K562 (cell line): ENCODE measurements at regions not wholly inside any gene's neighbourhood (a gene's known extent, or its start where the extent isn't known, plus 50 kb on each side); places are given as distances from the start of the nearest gene placed in this dataset.

Source experiments
- ATAC-seq: fragments of 200-7000 bp; cut with Tn5 transposase; 3 replicates; pipeline ENCODE4 v1.9.1; 2020; ENCODE audit warnings: moderate library complexity
- BruUV-seq: library from RNA; stranded (reverse); fragments of 400-500 nt; replicated peaks from 2 replicates; lab custom pipeline; 2021; lab: Mats Ljungman, UMichigan
- CTCF ChIA-PET: fragments of 300-600 bp; formaldehyde crosslinking; extraction: SDS; loops from one replicate; lab custom pipeline; 2021; ENCODE audit warnings: low intra/inter-chr PET ratio; lab: Yijun Ruan, JAX
- POLR2A ChIA-PET: fragments of 300-600, 350-650 bp; sonication (Branson Sonifier 250); formaldehyde crosslinking; extraction: SDS; loops from one replicate; lab custom pipeline; 2021; ENCODE audit warnings: antibody characterized with exemption, inconsistent platforms; lab: Yijun Ruan, JAX
- DNase-seq, 4 experiments: peaks; one replicate each; pipeline versions ENCODE4 v3.0.0 to v3.0.0-alpha.2; 2011 to 2018; ENCODE audit warnings: low spot score in 3 of 4, mixed read lengths in 3 of 4; ENCODE audit errors: extremely low read depth in 1 of 4
- FAIRE-seq: peaks from 2 replicates; lab custom pipeline; 2011; peaks lifted over from hg19 to GRCh38; lab: Jason Lieb, UNC
- H2AFZ ChIP-seq: 2 replicates; pipeline ENCODE4 v1.6.0; 2011; ENCODE audit warnings: low read depth, low read length, control low read depth, inconsistent platforms
- H3K27ac ChIP-seq: fragments of 200-600 bp; 3 replicates; pipeline ENCODE4 v1.8.0; 2011; ENCODE audit warnings: low read depth, mild to moderate bottlenecking, control low read depth, inconsistent platforms, low read length, moderate library complexity, mixed read lengths; ENCODE audit errors: extremely low read depth
- H3K27me3 ChIP-seq, 2 experiments: fragments of 300-600 bp in 1 of 2; 2 replicates in 1 of 2; 3 replicates in 1 of 2; pipeline versions ENCODE4 v1.6.0 to v1.8.0; 2011; ENCODE audit warnings: inconsistent platforms in 2 of 2, low read length in 2 of 2, mild to moderate bottlenecking in 1 of 2, mixed read lengths in 1 of 2, moderate library complexity in 1 of 2; ENCODE audit not compliant: control insufficient read depth in 2 of 2, insufficient read depth in 2 of 2
- H3K36me3 ChIP-seq: fragments of 300-600 bp; 3 replicates; pipeline ENCODE4 v1.8.0; 2011; ENCODE audit warnings: mild to moderate bottlenecking, low read length, inconsistent platforms; ENCODE audit not compliant: control insufficient read depth, insufficient read depth
- H3K4me1 ChIP-seq, 2 experiments: fragments of 200-600 bp in 1 of 2; replicated peaks in 1 of 2; 2 replicates in 1 of 2; 3 replicates in 1 of 2; pipeline versions ENCODE4 v1.5.1 to v1.8.0; 2011; ENCODE audit warnings: inconsistent platforms in 2 of 2, low read length in 2 of 2, mild to moderate bottlenecking in 1 of 2, mixed read lengths in 1 of 2, moderate library complexity in 1 of 2; ENCODE audit not compliant: control insufficient read depth in 2 of 2, insufficient read depth in 2 of 2
- H3K4me2 ChIP-seq: 2 replicates; pipeline ENCODE4 v1.6.1; 2011; ENCODE audit warnings: low read length, control low read depth, inconsistent platforms, mixed read lengths; ENCODE audit not compliant: insufficient read depth
- H3K4me3 ChIP-seq: fragments of 200-600 bp; sonication (generic), shearing (Covaris generic); 2 replicates; pipeline ENCODE4 v1.5.1; 2016; ENCODE audit warnings: control low read depth, inconsistent platforms
- H3K79me2 ChIP-seq: fragments of 200-600 bp; 3 replicates; pipeline ENCODE4 v1.8.0; 2011; ENCODE audit warnings: low read length, inconsistent platforms; ENCODE audit not compliant: control insufficient read depth, insufficient read depth
- H3K9ac ChIP-seq, 2 experiments: 2 replicates each; pipeline versions ENCODE4 v1.6.0 to v1.6.1; 2011; ENCODE audit warnings: low read depth in 2 of 2, low read length in 2 of 2, control low read depth in 1 of 2, inconsistent platforms in 1 of 2, mild to moderate bottlenecking in 1 of 2, mixed read lengths in 1 of 2; ENCODE audit not compliant: insufficient read depth in 1 of 2
- H3K9me1 ChIP-seq: one replicate; pipeline ENCODE4 v1.6.0; 2011; ENCODE audit warnings: inconsistent platforms, mild to moderate bottlenecking, low read length, moderate library complexity; ENCODE audit not compliant: control insufficient read depth, insufficient read depth
- H3K9me3 ChIP-seq: replicated peaks from 2 replicates; pipeline ENCODE4 v1.5.1; 2011; ENCODE audit warnings: low read depth, low read length, inconsistent platforms; ENCODE audit not compliant: control insufficient read depth, insufficient read depth
- H4K20me1 ChIP-seq: replicated peaks from 2 replicates; pipeline ENCODE4 v1.6.1; 2011; ENCODE audit warnings: low read length, inconsistent platforms, mixed read lengths; ENCODE audit not compliant: control insufficient read depth, insufficient read depth
- ARID1B ChIP-seq: fragments of 450-650 bp; IDR thresholded peaks from 2 replicates; pipeline ENCODE4 v1.6.1; 2016; ENCODE audit warnings: antibody characterized with exemption, mild to moderate bottlenecking, inconsistent platforms
- ARID3A ChIP-seq: IDR thresholded peaks from 2 replicates; pipeline ENCODE4 v1.6.1; 2012; ENCODE audit warnings: low read depth, low read length, improper control_type of control experiment, borderline replicate concordance
- DIDO1 ChIP-seq: fragments of 450-650 bp; IDR thresholded peaks from 2 replicates; pipeline ENCODE4 v1.6.1; 2016; ENCODE audit warnings: low read depth, missing biosample characterization, missing genetic modification characterization
- NFE2 ChIP-seq: IDR thresholded peaks from 2 replicates; pipeline ENCODE4 v1.6.1; 2014; ENCODE audit warnings: antibody characterized with exemption, low read depth
- ZFP1 ChIP-seq: fragments of 450-650 bp; formaldehyde crosslinking; IDR thresholded peaks from 2 replicates; pipeline ENCODE4 v1.4.0; 2020; ENCODE audit warnings: mild to moderate bottlenecking, mixed read lengths
- ZNF76 ChIP-seq: fragments of 250-450 bp; sonication (Bioruptor Pico); IDR thresholded peaks from 2 replicates; pipeline ENCODE4 v1.4.0; 2020; ENCODE audit warnings: mild to moderate bottlenecking, moderate library complexity, borderline replicate concordance
- WGBS: fragments of 100-300 bp; shearing (Covaris generic); methylation state at CpG from one replicate; pipeline ENCODE4 v1.1.6; 2016; ENCODE audit warnings: low coverage, mixed read lengths; ENCODE audit not compliant: insufficient coverage; ENCODE audit errors: missing lambda C conversion rate; 5-methylcytosine and 5-hydroxymethylcytosine counted together
- in situ Hi-C: fragments of 300-500 bp; cut with MboI; formaldehyde crosslinking; loops from 4 replicates; pipeline ENCODE4 v1.15.0; 2018; ENCODE audit warnings: inconsistent platforms, mixed read lengths
- intact Hi-C: fragments of 100-400 bp; cut with micrococcal nuclease; formaldehyde crosslinking; loops from 2 replicates; pipeline ENCODE4 v1.14.2; 2022

GRCh38 chr6:112522587-112522986 is 175.5 kb downstream of the RFPL4B start:
- no TSS peak for BruUV-seq
- TF ChIP-seq ARID3A (no peak), ZFP1 (CRISPR knock-in tag) (no peak), NFE2 (no peak), DIDO1 (no peak), ZNF76 (CRISPR knock-in tag) (no peak), ARID1B (no peak)
- TF ChIP-seq, all 486 proteins: peak for 0
- intact Hi-C loops, result no loop called here
- 0% methylated on average over 4 of the region's 4 CpGs for WGBS
- H3K9ac ChIP-seq, result no peak overlapping the region
- no peaks in the 10 kb centered on the region for H3K79me2 ChIP-seq
- no peaks in the 10 kb centered on the region for H3K27me3 ChIP-seq
- no peak overlapping the region for H3K27ac ChIP-seq
- H3K9me3 ChIP-seq, result no peaks in the 10 kb centered on the region
- H3K36me3 ChIP-seq, result no peaks in the 10 kb centered on the region
- no peaks in the 10 kb centered on the region for H4K20me1 ChIP-seq
- no peak overlapping the region for H2AFZ ChIP-seq
- in situ Hi-C loops, result no loop called here
- ChIA-PET CTCF (no interaction called here), POLR2A (no interaction called here)
- H3K4me2 ChIP-seq, result no peak overlapping the region
- no peaks in the 10 kb centered on the region for H3K4me1 ChIP-seq
- no peak overlapping the region for H3K4me3 ChIP-seq
- no peaks in the 10 kb centered on the region for H3K9me1 ChIP-seq
- FAIRE-seq (no peak), DNase-seq (no peak), ATAC-seq (no peak)
